HAP-1 (cell line): ENCODE measurements at regions not wholly inside any gene's neighbourhood (a gene's known extent, or its start where the extent isn't known, plus 50 kb on each side); places are given as distances from the start of the nearest gene placed in this dataset.
A peak's percentile ranks its signal among the peaks of the same experiment; 100 is the strongest.
"Not testable (repeated sequence)": the region's sequence is repeated elsewhere in the genome, so short reads cannot be mapped to it uniquely, and the experiment has no call there.

Experiments
- DNase-seq, 2 experiments: peaks; one replicate each; pipeline ENCODE4 v3.0.0-alpha.2; 2016 to 2020; ENCODE audit warnings: low spot score in 2 of 2
- H3K27me3 ChIP-seq: fragments of 250-450 bp; sonication (Bioruptor Pico); 2 replicates; pipeline ENCODE4 v1.5.1; 2020; ENCODE audit warnings: low read depth, mild to moderate bottlenecking, moderate library complexity
- H3K36me3 ChIP-seq: fragments of 250-450 bp; sonication (Bioruptor Pico); replicated peaks from 2 replicates; pipeline ENCODE4 v1.5.1; 2020; ENCODE audit warnings: mild to moderate bottlenecking
- H3K4me1 ChIP-seq: fragments of 250-450 bp; sonication (Bioruptor Pico); 2 replicates; pipeline ENCODE4 v1.5.1; 2020; ENCODE audit warnings: mild to moderate bottlenecking
- H3K4me3 ChIP-seq: fragments of 250-450 bp; sonication (Bioruptor Pico); 2 replicates; pipeline ENCODE4 v1.5.1; 2020; ENCODE audit warnings: mild to moderate bottlenecking, moderate library complexity
- H3K9me3 ChIP-seq: fragments of 250-450 bp; sonication (Bioruptor Pico); 2 replicates; pipeline ENCODE4 v1.5.1; 2020; ENCODE audit warnings: mild to moderate bottlenecking, moderate library complexity
- in situ Hi-C: fragments of 300-500 bp; cut with MboI; formaldehyde crosslinking; loops from 3 replicates; pipeline ENCODE4 v1.14.3; 2020; ENCODE audit warnings: low sequenced_read_pairs, inconsistent platforms, mixed read lengths

DNA sequence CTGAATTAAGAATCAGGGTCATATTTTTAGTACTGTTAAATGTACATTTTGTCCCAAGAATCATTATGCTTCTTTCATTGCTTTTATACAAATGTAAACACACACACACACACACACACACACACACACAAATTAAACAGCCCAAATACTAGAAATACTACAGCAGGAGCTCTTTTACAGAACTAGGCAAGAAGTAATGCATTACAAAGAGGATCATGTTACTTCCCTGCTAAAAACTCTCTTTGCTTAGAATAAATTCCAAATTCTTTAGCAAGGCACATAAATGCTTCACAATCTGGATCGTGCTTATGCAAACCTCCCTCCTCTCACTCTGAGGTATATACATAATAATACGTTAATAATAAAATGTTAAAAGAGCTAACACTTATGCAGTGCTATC lies 720.4 kb upstream of the ADGRL4 start:
- peak; percentile 26 to 89 for DNase-seq
- Histone ChIP-seq H3K36me3 (no peaks in the 10 kb centered on the region), H3K9me3 (no peaks in the 10 kb centered on the region), H3K4me3 (no peak overlapping the region), H3K4me1 (peaks cover 19% of the 10 kb centered on the region), H3K27me3 (no peaks in the 10 kb centered on the region)
- in situ Hi-C loops: no loop called here

DNA sequence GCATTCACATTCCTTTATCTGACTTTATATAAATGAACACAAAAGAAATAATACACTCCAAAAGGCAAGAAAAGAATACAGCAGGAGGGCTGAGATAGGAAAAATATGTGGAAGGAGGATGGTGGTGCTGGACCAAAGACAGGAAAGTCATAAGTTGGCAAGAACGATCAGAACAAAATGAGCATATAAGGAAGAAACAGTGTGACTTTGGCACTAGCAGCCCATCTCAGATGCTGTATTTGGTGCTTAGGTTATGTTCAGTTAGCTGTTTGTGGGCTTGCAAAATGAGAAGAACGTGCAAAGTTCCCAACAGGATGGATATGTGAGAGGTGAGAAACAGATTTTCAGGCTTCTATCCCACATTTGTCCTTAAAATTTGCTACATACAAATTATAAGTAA lies 719.8 kb upstream of the ADGRL4 start:
- no peak for DNase-seq
- Histone ChIP-seq H3K4me1 (peaks cover 19% of the 10 kb centered on the region), H3K36me3 (no peaks in the 10 kb centered on the region), H3K9me3 (no peaks in the 10 kb centered on the region), H3K4me3 (no peak overlapping the region), H3K27me3 (no peaks in the 10 kb centered on the region)
- in situ Hi-C loops: no loop called here

DNA sequence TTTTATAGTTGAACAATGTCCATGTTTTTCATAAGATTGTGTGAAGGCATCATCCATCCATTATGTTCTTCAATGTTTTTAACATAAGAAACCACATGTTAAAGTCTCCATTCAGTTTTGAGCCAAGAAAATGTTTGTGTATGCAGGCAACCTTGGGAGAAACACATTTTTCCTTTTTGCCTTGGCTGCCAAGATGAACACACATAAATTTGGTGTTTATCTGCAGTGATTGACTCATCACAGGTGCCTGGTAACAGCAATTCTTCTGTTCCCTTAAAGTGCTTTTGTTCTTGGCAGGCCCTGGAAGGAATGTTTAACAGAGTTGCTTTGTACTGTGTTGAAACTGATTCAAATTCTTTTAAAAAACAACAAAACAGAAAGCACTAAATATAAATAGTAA lies 709.9 kb upstream of the ADGRL4 start:
- Histone ChIP-seq H3K9me3 (no peaks in the 10 kb centered on the region), H3K4me1 (peaks cover 6% of the 10 kb centered on the region; the same call in 1 of the 2 replicates), H3K4me3 (no peak overlapping the region), H3K36me3 (no peaks in the 10 kb centered on the region), H3K27me3 (no peaks in the 10 kb centered on the region)
- peak; percentile 27 to 38 for DNase-seq
- in situ Hi-C loops: no loop called here

DNA sequence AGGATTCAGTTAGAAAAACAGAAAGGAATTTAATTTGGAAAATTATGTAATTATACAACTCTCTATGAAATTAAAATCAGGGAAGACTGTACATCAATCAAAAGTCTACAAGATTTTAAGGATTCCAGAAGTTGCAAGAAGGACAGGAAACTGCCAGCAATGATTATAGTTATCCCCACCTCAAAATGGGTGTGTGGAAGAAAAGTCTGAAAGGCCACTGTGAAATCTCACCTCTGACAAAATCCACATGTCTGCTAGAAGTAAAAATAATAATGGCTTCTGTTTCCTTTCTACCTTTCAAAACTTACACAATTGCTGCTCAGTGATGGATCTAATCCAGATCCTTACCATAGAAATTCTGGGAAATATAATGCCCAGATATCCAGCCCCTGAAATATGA lies 708.1 kb upstream of the ADGRL4 start:
- Histone ChIP-seq H3K4me1 (peaks cover 6% of the 10 kb centered on the region; the same call in 1 of the 2 replicates), H3K36me3 (no peaks in the 10 kb centered on the region), H3K9me3 (no peaks in the 10 kb centered on the region), H3K27me3 (no peaks in the 10 kb centered on the region), H3K4me3 (no peak overlapping the region)
- no peak for DNase-seq
- in situ Hi-C loops: no loop called here

DNA sequence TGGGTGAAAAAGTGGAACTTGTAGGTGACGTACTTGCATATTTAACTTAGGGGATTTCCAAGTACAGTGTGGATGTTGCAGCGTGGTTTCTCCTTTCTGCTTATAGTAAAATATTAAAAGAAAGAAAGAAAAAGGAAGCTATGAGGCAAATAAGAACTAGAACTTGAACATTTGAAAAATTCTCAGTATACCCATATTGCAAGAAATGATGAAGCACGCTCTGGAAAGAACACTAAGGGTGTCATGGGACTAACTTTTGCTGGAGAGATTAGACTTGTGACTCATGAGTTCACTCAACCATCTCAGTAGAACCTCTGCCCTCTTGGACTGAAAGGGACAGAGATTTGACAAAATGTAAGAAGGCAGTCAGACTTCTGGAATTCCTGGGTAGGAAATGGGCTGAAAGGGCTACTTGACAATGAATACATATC lies 704.5 kb upstream of the ADGRL4 start:
- DNase-seq: no peak
- no peaks in the 10 kb centered on the region for H3K36me3 ChIP-seq
- H3K4me3 ChIP-seq: no peak overlapping the region
- no peaks in the 10 kb centered on the region for H3K9me3 ChIP-seq
- in situ Hi-C loops: no loop called here
- peaks cover 4% of the 10 kb centered on the region; the same call in 1 of the 2 replicates for H3K4me1 ChIP-seq
- no peaks in the 10 kb centered on the region for H3K27me3 ChIP-seq

DNA sequence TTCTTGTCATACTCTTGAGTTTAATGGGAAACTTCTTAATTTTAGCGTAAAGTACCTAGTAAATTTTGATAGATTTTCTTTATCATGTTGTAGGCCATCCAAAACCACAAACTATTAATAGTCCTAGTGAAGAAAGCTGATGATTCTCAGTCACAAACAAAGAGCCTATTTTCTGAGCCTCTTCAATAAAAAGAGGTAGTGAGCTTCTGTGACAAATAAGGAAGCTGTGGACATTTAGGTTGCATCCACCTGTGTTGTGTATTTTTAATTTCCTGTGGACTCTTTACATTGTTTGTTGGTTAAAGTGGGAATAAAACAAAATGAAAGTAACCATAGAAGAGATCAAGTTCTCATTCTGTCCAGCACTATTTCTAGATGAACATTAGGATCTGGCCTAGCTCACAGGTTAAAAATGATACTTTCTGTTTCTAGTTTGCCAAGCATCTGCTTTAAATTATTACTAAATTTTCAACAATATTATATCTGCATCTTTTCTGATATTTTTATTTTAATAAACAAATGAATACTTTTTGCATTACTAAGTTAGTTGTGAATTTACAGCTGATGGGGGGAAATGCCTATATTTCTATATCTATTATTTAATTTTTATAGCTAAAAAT lies 702.2 kb upstream of the ADGRL4 start:
- H3K36me3 ChIP-seq: no peaks in the 10 kb centered on the region
- in situ Hi-C loops: no loop called here
- H3K27me3 ChIP-seq: no peaks in the 10 kb centered on the region
- H3K4me3 ChIP-seq: no peak overlapping the region
- no peaks in the 10 kb centered on the region for H3K9me3 ChIP-seq
- DNase-seq: no peak
- H3K4me1 ChIP-seq: no peaks in the 10 kb centered on the region

DNA sequence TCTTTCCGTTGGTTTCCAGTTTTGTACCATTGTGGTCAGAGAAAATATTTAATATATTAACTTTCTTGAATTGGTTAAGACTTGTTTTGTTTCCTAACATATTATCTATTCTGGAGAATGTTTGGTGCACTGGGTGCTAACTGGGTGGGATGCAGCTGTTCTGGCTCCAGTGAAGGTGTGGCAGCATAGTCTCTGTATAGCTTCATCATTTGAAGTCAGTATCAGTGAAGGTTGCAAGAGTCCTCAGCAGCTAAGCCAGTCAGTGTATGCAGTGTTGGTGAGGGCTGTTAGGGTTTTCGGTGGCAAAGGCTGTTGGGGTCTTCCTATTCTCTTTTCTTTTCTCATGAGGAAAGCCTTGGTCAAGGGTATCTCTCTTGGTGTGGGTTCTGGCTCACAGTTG lies 698.7 kb upstream of the ADGRL4 start:
- no peak for DNase-seq
- Histone ChIP-seq H3K4me1 (no peaks in the 10 kb centered on the region), H3K27me3 (no peaks in the 10 kb centered on the region), H3K36me3 (no peaks in the 10 kb centered on the region), H3K4me3 (no peak overlapping the region), H3K9me3 (no peaks in the 10 kb centered on the region)
- in situ Hi-C loops: no loop called here

DNA sequence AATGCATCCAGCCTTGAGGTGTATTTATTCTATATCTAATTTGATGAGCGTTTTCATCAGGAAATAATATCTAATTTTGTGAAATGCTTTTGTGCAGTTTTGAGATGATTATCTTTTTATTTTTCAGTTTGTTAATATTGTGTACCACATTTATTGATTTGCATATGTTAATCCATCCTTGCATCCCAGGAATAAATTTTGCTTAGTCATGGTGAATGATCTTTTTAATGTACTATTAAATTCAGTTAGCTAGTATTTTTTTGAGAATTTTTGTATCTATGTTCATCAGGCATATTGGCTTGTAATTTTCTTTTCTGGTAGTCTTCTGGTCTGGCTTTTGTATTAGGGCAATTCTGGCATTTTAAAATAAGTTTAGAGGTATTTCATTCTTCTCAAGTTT lies 697.5 kb upstream of the ADGRL4 start:
- in situ Hi-C loops: no loop called here
- Histone ChIP-seq H3K9me3 (no peaks in the 10 kb centered on the region), H3K27me3 (no peaks in the 10 kb centered on the region), H3K36me3 (no peaks in the 10 kb centered on the region), H3K4me3 (no peak overlapping the region), H3K4me1 (no peaks in the 10 kb centered on the region)
- no peak for DNase-seq

DNA sequence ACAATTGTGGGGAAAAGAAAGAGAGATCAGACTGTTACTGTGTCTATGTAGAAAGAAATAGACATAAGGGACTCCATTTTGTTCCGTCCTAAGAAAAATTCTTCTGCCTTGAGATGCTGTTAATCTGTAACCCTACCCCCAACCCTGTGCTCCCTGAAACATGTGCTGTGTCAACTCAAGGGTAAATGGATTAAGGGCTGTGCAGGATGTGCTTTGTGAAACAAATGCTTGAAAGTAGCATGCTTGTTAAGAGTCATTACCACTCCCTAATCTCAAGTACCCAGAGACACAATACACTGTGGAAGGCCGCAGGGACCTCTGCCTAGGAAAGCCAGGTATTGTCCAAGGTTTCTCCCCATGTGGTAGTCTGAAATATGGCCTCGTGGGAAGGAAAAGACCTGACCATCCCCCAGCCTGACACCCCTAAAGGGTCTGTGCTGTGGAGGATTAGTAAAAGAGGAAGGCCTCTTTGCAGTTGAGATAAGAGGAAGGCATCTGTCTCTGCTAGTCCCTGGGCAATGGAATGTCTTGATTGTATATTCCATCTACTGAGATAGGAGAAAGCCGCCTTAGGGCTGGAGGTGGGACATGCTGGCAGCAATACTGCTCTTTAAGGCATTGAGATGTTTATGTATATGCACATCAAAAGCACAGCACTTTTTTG lies 695.9 kb upstream of the ADGRL4 start:
- H3K4me1 ChIP-seq, H3K9me3 ChIP-seq, H3K4me3 ChIP-seq, H3K27me3 ChIP-seq, H3K36me3 ChIP-seq, in situ Hi-C loops: not testable (repeated sequence)
- peak in 1 of 2 experiments; percentile 19 for DNase-seq

DNA sequence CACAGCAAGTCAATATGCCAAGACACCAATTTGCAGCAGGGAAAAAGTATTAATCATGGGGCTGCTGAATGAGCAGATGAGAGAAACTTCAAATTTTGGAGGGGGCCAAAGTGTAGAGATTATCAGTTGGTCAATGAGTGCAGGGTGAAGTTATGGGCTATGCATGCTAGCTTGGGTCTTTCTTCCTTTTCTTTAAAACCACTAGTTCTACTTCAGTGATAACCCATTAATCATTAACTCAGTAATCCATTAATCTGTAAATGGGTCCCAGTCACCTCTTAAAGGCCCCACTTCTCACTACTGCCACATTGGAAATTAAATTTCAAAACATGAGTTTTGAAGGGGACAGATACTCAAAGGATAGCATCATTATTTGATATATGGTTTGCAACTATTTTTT lies 688.6 kb upstream of the ADGRL4 start:
- no peak for DNase-seq
- Histone ChIP-seq H3K4me3 (no peak overlapping the region), H3K36me3 (no peaks in the 10 kb centered on the region), H3K4me1 (no peaks in the 10 kb centered on the region), H3K9me3 (no peaks in the 10 kb centered on the region), H3K27me3 (no peaks in the 10 kb centered on the region)
- in situ Hi-C loops: no loop called here

DNA sequence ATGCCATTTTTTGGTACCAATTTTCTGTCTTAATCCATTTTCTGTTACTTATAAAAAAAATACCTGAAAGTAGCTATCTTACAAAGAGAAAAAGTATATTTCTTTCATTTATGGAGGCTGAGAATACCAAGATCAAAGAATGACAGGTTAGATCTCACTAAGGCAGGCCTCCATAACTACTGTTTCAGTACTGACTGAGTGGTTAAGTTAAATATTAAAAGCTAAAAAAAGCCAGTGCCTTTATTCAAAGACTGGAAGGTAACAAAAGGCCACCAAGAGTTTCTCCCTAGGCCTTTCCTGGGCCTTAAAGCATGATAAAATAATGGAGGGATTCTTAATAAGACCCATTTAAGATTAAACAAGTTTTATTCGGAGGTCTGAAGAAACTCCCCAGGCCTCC lies 687.7 kb upstream of the ADGRL4 start:
- H3K36me3 ChIP-seq: no peaks in the 10 kb centered on the region
- no peak overlapping the region for H3K4me3 ChIP-seq
- DNase-seq: no peak
- H3K4me1 ChIP-seq: no peaks in the 10 kb centered on the region
- in situ Hi-C loops: no loop called here
- no peaks in the 10 kb centered on the region for H3K9me3 ChIP-seq
- no peaks in the 10 kb centered on the region for H3K27me3 ChIP-seq

DNA sequence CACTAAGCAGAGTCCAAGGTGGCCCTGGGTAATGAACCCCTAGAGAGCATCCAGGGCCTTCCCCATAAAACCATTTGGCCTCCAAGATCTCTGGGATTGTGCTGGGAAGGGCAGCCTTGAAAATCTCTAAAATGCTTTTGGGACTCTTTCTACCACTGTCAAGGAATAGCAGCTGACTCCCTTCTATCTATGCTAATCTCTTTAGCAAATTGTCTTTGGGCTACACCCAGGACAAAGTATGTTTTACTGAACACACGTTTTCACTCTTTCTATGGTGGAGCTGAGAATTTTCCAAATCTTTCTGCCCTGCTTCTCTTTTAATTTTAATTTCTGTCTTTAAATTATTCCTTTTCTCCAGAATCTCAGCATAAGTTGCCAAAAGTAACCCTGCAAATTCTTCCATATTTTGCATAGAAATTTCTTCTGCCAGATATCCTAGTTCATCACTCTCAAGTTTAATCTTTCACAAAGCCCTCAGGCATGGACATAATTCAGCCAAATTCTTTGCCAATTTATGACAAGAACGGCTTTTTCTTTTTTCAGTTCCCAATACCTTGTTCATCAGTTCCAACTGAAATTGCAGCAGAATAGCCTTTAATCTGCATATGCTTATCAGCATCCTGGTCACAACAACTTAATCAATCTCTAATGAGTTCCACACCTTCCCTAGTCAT lies 687.0 kb upstream of the ADGRL4 start:
- H3K4me1 ChIP-seq: no peaks in the 10 kb centered on the region
- in situ Hi-C loops: no loop called here
- no peaks in the 10 kb centered on the region for H3K9me3 ChIP-seq
- H3K36me3 ChIP-seq: no peaks in the 10 kb centered on the region
- no peak for DNase-seq
- H3K4me3 ChIP-seq: no peak overlapping the region
- H3K27me3 ChIP-seq: no peaks in the 10 kb centered on the region

DNA sequence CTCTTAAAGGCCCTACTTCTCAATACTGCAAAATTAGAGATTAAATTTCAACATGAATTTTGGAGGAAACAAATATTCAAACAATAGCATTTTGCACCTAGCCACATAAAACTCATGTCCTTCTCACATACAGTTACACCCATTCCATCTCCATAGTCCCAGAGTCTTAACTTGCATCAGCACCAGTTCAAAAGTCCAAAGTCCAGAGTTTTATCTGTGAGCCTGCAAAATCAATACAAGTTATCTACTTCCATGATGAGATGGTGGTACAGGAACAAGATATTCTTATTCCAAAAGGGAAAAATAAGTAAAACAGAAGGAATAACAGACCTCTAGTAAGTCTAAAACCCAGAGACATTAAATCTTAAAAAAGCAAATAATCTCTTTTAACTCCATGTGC lies 686.0 kb upstream of the ADGRL4 start:
- Histone ChIP-seq H3K4me3 (no peak overlapping the region), H3K4me1 (no peaks in the 10 kb centered on the region), H3K9me3 (no peaks in the 10 kb centered on the region), H3K36me3 (no peaks in the 10 kb centered on the region), H3K27me3 (no peaks in the 10 kb centered on the region)
- in situ Hi-C loops: no loop called here
- DNase-seq: no peak

DNA sequence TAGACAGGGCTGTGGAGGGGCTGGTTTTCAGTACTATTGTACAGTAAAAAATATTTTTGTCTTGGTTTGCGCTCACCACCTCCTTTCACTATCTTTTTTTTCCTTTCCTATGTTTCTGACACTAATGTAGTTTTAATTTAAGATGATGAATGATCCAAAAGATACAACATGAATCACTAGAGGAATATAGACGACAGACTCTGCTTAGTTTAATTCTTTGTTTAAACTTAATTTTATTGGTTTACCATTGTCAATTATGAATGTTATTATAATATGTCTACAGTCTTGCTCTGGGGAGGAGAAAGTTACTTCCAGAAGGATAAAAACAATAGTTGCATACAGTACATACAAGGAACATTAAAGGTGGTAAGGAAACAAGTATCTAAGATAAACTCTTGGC lies 682.4 kb upstream of the ADGRL4 start:
- H3K9me3 ChIP-seq: no peaks in the 10 kb centered on the region
- no peak for DNase-seq
- no peaks in the 10 kb centered on the region for H3K4me1 ChIP-seq
- no peaks in the 10 kb centered on the region for H3K27me3 ChIP-seq
- in situ Hi-C loops: no loop called here
- H3K4me3 ChIP-seq: no peak overlapping the region
- no peaks in the 10 kb centered on the region for H3K36me3 ChIP-seq
